ENCODE measurements at regions not wholly inside any gene's neighbourhood (a gene's known extent, or its start where the extent isn't known, plus 50 kb on each side); places are given as distances from the start of the nearest gene placed in this dataset.

DNA sequence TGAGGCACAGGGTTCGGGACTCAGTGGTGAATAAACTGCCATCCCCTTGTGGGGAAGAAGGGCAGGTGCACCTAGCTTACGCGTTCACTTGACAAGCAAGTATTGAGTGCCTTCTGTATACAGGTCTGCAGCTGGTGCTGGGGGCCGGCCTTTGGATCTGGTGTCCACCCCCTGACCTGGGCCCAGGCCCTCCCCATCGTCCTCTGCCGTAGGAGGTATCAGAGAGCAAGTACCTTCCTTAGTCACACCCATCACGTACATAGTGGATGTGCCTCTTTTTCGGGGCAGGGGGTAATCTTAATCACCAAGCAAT, 53.3 kb downstream of the SMIM38 start:
- TF ChIP-seq, protein P1, sequence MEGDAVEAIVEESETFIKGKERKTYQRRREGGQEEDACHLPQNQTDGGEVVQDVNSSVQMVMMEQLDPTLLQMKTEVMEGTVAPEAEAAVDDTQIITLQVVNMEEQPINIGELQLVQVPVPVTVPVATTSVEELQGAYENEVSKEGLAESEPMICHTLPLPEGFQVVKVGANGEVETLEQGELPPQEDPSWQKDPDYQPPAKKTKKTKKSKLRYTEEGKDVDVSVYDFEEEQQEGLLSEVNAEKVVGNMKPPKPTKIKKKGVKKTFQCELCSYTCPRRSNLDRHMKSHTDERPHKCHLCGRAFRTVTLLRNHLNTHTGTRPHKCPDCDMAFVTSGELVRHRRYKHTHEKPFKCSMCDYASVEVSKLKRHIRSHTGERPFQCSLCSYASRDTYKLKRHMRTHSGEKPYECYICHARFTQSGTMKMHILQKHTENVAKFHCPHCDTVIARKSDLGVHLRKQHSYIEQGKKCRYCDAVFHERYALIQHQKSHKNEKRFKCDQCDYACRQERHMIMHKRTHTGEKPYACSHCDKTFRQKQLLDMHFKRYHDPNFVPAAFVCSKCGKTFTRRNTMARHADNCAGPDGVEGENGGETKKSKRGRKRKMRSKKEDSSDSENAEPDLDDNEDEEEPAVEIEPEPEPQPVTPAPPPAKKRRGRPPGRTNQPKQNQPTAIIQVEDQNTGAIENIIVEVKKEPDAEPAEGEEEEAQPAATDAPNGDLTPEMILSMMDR (conservative IDR thresholded peaks at IDR 0.05): no peak
- no peak for TF ChIP-seq EZH2 (IDR thresholded peaks at IDR 0.05; ENCODE audit: low read depth)
